WTC11 (cell line): ENCODE measurements at regions not wholly inside any gene's neighbourhood (a gene's known extent, or its start where the extent isn't known, plus 50 kb on each side); places are given as distances from the start of the nearest gene placed in this dataset.

Source experiments
- NFE2L1 ChIP-seq: sonication (generic); formaldehyde crosslinking; IDR thresholded peaks from 2 replicates; pipeline ENCODE4 v1.8.1; 2023; ENCODE audit warnings: missing genetic modification reagents
- TEAD4 ChIP-seq: sonication (generic); formaldehyde crosslinking; IDR thresholded peaks from 2 replicates; pipeline ENCODE4 v1.8.0; 2022; ENCODE audit warnings: mild to moderate bottlenecking, missing genetic modification reagents
- TF ChIP-seq, protein P1 (sequence below): sonication (generic); formaldehyde crosslinking; IDR thresholded peaks from 2 replicates; pipeline ENCODE4 v1.8.1; 2023; ENCODE audit warnings: mild to moderate bottlenecking, moderate library complexity, missing genetic modification reagents
- TF ChIP-seq, protein P2 (sequence below): fragments of 200-600 bp; IDR thresholded peaks from 2 replicates; pipeline ENCODE4 v1.8.0; 2022; ENCODE audit warnings: antibody characterized with exemption
- TF ChIP-seq, protein P3 (sequence below): fragments of 250-450 bp; sonication (Bioruptor Pico); conservative IDR thresholded peaks from 2 replicates; pipeline ENCODE4 v1.9.0; 2021; ENCODE audit warnings: mild to moderate bottlenecking

DNA sequence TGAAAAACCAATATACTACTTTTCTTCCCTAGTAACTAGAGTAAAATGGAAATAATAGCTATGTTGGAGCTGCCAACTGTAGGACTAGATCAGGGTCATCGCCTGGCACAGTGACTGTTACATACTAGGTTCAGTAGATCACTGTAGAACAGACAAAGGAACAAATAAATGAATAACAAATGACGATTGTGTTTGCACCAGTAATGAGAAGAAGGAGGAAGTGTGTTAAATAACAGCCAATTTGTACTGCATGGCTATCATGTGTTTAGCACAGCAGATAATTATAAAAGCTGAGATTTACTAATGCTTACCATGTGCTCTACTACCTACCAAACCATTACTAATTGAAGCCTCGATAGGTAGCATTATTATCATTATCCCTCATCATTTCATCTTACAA lies 85.3 kb upstream of the FXR1 start:
- TF ChIP-seq, protein P1, sequence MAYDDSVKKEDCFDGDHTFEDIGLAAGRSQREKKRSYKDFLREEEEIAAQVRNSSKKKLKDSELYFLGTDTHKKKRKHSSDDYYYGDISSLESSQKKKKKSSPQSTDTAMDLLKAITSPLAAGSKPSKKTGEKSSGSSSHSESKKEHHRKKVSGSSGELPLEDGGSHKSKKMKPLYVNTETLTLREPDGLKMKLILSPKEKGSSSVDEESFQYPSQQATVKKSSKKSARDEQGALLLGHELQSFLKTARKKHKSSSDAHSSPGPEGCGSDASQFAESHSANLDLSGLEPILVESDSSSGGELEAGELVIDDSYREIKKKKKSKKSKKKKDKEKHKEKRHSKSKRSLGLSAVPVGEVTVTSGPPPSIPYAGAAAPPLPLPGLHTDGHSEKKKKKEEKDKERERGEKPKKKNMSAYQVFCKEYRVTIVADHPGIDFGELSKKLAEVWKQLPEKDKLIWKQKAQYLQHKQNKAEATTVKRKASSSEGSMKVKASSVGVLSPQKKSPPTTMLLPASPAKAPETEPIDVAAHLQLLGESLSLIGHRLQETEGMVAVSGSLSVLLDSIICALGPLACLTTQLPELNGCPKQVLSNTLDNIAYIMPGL (CRISPR knock-in tag) = no peak
- TF ChIP-seq NFE2L1 (CRISPR knock-in tag) (no peak), TEAD4 (no peak)
- TF ChIP-seq, protein P2, sequence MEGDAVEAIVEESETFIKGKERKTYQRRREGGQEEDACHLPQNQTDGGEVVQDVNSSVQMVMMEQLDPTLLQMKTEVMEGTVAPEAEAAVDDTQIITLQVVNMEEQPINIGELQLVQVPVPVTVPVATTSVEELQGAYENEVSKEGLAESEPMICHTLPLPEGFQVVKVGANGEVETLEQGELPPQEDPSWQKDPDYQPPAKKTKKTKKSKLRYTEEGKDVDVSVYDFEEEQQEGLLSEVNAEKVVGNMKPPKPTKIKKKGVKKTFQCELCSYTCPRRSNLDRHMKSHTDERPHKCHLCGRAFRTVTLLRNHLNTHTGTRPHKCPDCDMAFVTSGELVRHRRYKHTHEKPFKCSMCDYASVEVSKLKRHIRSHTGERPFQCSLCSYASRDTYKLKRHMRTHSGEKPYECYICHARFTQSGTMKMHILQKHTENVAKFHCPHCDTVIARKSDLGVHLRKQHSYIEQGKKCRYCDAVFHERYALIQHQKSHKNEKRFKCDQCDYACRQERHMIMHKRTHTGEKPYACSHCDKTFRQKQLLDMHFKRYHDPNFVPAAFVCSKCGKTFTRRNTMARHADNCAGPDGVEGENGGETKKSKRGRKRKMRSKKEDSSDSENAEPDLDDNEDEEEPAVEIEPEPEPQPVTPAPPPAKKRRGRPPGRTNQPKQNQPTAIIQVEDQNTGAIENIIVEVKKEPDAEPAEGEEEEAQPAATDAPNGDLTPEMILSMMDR = no peak
- TF ChIP-seq, protein P3, sequence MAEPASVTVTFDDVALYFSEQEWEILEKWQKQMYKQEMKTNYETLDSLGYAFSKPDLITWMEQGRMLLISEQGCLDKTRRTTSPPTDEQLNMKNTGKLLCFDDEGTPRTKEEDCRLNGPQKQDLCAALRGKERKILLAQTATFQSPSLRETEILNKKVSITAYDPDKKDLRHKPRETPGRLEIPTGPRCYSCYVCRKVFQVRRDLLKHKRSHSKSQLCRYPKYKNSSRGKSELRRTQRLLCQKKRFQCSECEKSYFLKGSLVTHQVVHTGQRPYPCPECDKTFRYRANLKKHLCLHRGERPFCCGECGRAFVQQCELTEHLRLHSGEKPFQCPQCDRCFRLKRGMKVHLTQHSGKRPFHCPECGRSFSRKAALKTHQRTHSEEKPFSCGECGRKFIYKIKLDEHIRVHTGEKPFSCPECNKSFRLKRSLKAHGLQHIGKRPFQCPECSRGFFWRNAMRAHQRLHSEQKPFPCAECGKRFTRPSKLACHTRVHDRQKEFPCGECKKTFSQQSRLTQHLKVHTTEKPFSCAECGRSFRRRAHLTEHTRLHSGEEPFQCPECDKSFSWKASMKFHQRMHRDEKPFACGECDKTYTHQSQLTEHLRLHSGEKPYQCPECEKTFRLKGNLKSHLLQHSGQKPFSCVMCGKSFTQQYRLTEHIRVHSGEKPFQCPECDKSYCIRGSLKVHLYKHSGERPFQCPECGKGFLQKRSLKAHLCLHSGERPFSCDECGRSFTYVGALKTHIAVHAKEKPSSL (CRISPR knock-in tag) = no peak
